ENCODE measurements at regions not wholly inside any gene's neighbourhood (a gene's known extent, or its start where the extent isn't known, plus 50 kb on each side); places are given as distances from the start of the nearest gene placed in this dataset.

DNA sequence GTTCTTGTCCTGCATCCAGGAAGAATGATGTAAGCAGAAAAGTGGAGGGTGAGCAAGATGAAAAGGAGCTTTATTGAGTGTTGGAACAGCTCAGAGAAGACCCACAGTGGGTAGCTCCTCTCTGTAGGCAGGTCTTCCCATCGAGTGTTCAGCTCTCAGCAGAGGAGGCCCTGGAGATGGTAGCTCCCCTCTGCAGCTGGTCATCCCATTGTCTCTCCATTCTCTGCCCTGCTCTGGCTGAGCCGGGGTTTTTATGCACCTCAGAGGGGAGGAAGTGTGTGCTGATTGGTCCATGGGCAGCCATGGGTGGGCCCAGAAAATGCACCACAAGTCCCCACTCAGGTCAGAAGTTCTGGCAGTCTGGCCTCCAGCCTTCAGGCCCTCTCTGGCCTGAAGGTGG lies 713.7 kb downstream of the MATN1 start:
- no peak overlapping the region for H3K27ac ChIP-seq
- no peaks in the 10 kb centered on the region for H3K36me3 ChIP-seq
- no peak overlapping the region for H3K4me3 ChIP-seq (ENCODE audit: low read depth in 1 of 2, low read length in 1 of 2)
- TF ChIP-seq, protein P1, sequence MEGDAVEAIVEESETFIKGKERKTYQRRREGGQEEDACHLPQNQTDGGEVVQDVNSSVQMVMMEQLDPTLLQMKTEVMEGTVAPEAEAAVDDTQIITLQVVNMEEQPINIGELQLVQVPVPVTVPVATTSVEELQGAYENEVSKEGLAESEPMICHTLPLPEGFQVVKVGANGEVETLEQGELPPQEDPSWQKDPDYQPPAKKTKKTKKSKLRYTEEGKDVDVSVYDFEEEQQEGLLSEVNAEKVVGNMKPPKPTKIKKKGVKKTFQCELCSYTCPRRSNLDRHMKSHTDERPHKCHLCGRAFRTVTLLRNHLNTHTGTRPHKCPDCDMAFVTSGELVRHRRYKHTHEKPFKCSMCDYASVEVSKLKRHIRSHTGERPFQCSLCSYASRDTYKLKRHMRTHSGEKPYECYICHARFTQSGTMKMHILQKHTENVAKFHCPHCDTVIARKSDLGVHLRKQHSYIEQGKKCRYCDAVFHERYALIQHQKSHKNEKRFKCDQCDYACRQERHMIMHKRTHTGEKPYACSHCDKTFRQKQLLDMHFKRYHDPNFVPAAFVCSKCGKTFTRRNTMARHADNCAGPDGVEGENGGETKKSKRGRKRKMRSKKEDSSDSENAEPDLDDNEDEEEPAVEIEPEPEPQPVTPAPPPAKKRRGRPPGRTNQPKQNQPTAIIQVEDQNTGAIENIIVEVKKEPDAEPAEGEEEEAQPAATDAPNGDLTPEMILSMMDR (IDR thresholded peaks at IDR 0.05): no peak
- no peaks in the 10 kb centered on the region for H3K27me3 ChIP-seq
- H3K9me3 ChIP-seq: no peaks in the 10 kb centered on the region
- no peaks in the 10 kb centered on the region for H3K4me1 ChIP-seq (ENCODE audit: control insufficient read depth in 1 of 2, insufficient read depth in 1 of 2, low read depth in 1 of 2, low read length in 1 of 2)

DNA sequence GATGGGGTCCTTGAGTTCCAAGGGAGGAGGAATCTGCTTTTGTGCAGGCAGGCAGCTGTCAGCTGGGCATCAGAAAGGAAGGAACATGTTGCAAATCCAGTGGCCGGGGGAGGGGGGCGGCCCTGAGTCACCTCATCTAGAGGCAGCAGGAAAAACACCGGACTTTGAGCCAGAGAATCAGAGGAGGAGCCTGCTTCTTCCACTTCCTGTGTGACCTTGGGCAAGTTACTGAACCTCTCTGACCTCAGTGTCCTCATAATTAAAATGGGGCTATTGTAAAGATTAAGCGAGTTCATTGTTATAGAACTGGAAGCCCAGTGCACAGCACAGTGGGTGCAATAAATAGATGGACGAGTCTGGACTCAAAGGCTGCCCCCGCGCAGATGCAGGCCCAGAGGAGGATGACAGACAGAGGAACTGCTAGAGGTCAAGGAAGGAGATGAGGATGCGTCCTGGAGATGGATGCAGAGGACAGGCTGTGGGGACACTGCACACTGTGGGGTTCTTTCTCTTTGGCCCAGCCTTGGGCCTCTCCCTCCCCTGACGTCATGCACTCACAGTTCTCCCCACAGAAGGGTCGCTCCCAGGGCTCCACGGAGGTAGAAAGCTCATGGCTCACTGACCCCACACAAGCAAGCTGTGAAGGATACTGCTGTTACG lies 714.3 kb downstream of the MATN1 start:
- no peaks in the 10 kb centered on the region for H3K9me3 ChIP-seq
- TF ChIP-seq, protein P1 (IDR thresholded peaks at IDR 0.05): no peak
- no peak overlapping the region for H3K4me3 ChIP-seq (ENCODE audit: low read depth in 1 of 2, low read length in 1 of 2)
- no peaks in the 10 kb centered on the region for H3K27me3 ChIP-seq
- H3K27ac ChIP-seq: no peak overlapping the region
- no peaks in the 10 kb centered on the region for H3K36me3 ChIP-seq
- H3K4me1 ChIP-seq (ENCODE audit: control insufficient read depth in 1 of 2, insufficient read depth in 1 of 2, low read depth in 1 of 2, low read length in 1 of 2): no peaks in the 10 kb centered on the region

DNA sequence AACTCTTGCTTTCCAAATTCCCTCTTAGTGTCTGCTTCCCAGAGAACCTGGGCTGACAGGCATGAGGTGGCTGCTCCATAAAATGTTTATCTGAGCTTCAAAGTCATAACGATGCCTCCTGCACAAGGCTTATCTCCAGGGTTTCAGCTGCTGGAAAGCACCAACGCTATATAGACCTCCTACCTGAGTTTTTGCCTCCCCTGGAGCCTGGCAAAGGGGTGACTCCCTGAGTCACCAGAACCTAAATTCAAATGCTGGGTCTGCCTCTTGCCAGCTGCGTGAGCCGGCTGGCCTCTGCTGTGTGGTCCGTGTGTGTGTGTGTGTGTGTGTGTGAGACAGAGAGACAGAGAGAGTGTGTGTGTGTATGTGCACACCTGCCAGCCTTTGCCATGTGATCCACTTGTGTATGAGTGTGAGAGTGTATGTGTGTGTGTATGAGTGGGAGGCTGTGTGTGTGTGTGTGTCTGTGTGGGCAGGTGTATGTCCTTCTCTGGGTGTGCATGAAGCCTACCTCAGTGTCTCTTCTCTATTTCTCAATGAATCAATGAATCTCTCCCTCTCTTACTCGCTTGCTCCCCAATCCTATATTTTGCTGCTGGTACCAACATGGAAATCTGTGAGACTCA lies 714.9 kb downstream of the MATN1 start:
- no peaks in the 10 kb centered on the region for H3K36me3 ChIP-seq
- no peaks in the 10 kb centered on the region for H3K9me3 ChIP-seq
- H3K27ac ChIP-seq: no peak overlapping the region
- no peaks in the 10 kb centered on the region for H3K4me1 ChIP-seq (ENCODE audit: control insufficient read depth in 1 of 2, insufficient read depth in 1 of 2, low read depth in 1 of 2, low read length in 1 of 2)
- no peaks in the 10 kb centered on the region for H3K27me3 ChIP-seq
- no peak overlapping the region for H3K4me3 ChIP-seq (ENCODE audit: low read depth in 1 of 2, low read length in 1 of 2)
- TF ChIP-seq, protein P1 (IDR thresholded peaks at IDR 0.05): no peak

DNA sequence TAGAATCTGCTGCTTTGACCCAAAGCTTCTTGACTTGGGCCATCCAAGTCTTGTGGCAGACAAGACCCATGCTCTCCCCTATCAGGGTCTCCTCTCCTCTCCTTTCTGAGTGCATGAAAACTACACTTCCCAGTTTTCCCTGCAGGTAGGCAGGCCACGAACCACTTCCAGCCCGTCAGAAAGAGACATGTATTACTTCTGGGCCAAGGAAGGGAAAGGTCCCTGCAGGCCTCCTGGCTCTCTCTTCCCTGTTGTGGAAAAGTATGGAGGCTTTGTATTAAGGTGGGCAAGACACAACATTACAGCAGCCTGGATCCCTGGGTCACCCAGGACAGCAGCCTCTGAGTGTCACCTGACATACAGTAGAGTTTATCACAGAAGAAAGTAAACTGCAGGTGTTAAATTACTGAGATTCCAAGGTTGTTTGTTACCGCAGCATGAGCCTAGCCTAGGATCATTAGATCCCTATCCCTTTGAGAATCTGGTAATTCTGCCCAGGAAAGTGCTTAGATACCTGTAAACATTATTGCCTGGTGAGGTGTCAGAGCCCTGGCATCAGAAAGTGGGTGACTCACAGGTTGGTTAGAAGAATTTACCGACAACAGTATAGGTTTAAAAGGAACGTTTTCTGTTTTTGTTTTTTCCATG lies 717.3 kb downstream of the MATN1 start:
- TF ChIP-seq, protein P1 (IDR thresholded peaks at IDR 0.05): no peak
- no peaks in the 10 kb centered on the region for H3K27me3 ChIP-seq
- H3K36me3 ChIP-seq: no peaks in the 10 kb centered on the region
- H3K9me3 ChIP-seq: no peaks in the 10 kb centered on the region
- H3K4me1 ChIP-seq (ENCODE audit: control insufficient read depth in 1 of 2, insufficient read depth in 1 of 2, low read depth in 1 of 2, low read length in 1 of 2): no peaks in the 10 kb centered on the region
- no peak overlapping the region for H3K4me3 ChIP-seq (ENCODE audit: low read depth in 1 of 2, low read length in 1 of 2)
- no peak overlapping the region for H3K27ac ChIP-seq

DNA sequence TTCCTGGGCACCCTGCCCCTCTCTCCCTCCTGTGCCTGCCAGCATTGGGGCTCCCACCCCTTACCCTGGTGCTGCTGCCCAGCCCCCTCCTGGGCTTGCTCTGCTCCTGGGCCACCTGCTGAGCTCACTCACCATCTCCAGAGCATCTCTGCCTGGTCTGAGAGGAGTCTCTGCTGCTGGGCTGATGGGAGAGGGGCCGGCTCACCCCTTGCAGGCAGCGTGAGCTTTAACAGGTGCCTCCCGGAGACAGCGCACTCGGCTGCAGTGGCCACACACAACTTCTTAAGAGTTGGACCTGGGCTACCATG lies 721.7 kb downstream of the MATN1 start:
- TF ChIP-seq, protein P1 (IDR thresholded peaks at IDR 0.05): no peak
- Histone ChIP-seq H3K27me3 (no peaks in the 10 kb centered on the region), H3K4me3 (ENCODE audit: low read depth in 1 of 2, low read length in 1 of 2) (no peak overlapping the region), H3K4me1 (ENCODE audit: control insufficient read depth in 1 of 2, insufficient read depth in 1 of 2, low read depth in 1 of 2, low read length in 1 of 2) (no peaks in the 10 kb centered on the region), H3K27ac (no peak overlapping the region), H3K36me3 (no peaks in the 10 kb centered on the region), H3K9me3 (no peaks in the 10 kb centered on the region)
